ENCODE measurements at regions not wholly inside any gene's neighbourhood (a gene's known extent, or its start where the extent isn't known, plus 50 kb on each side); places are given as distances from the start of the nearest gene placed in this dataset.

GRCh38 chr6:81253821-81254220, 498.7 kb downstream of the TENT5A start:
- Histone ChIP-seq H3K4me1 (no peaks in the 10 kb centered on the region), H3K36me3 (no peaks in the 10 kb centered on the region), H3K27me3 (no peaks in the 10 kb centered on the region), H3K9me3 (no peaks in the 10 kb centered on the region), H3K4me3 (no peak overlapping the region), H3K27ac (no peak overlapping the region)
- intact Hi-C loops (cut with DNase I): no loop called here
- ATAC-seq (no peak), DNase-seq (no peak)
- TF ChIP-seq POLR2A (IDR thresholded peaks at IDR 0.05) (no peak), CTCF (IDR thresholded peaks at IDR 0.05) (no peak)

- no peak for DNase-seq
- Histone ChIP-seq H3K4me3 (no peak overlapping the region), H3K9me3 (no peaks in the 10 kb centered on the region), H3K36me3 (no peaks in the 10 kb centered on the region), H3K27ac (no peak overlapping the region), H3K4me1 (no peaks in the 10 kb centered on the region), H3K27me3 (no peaks in the 10 kb centered on the region)
- 72% methylated on average over 4 of the region's 4 CpGs for WGBS (ENCODE audit: insufficient coverage, low coverage, low lambda C conversion rate, missing lambda C conversion rate)
- ATAC-seq: no peak
- intact Hi-C loops (cut with DNase I): no loop called here
- TF ChIP-seq POLR2A (IDR thresholded peaks at IDR 0.05) (no peak), CTCF (IDR thresholded peaks at IDR 0.05) (no peak)
Measured at GRCh38 chr6:81252231-81252630, 500.2 kb downstream of the TENT5A start.

GRCh38 chr6:81246200-81246599, 506.3 kb downstream of the TENT5A start:
- Histone ChIP-seq H3K9me3 (no peaks in the 10 kb centered on the region), H3K27ac (no peak overlapping the region), H3K27me3 (no peaks in the 10 kb centered on the region), H3K4me1 (no peaks in the 10 kb centered on the region), H3K36me3 (no peaks in the 10 kb centered on the region), H3K4me3 (no peak overlapping the region)
- intact Hi-C loops (cut with DNase I): no loop called here
- ATAC-seq (no peak), DNase-seq (no peak)
- no peak for TF ChIP-seq CTCF (IDR thresholded peaks at IDR 0.05)
- no peak for TF ChIP-seq POLR2A (IDR thresholded peaks at IDR 0.05)
- 54% methylated on average over 2 of the region's 2 CpGs for WGBS (ENCODE audit: insufficient coverage, low coverage, low lambda C conversion rate, missing lambda C conversion rate)

GRCh38 chr6:81242624-81243023, 509.9 kb downstream of the TENT5A start:
- no peak overlapping the region for H3K4me3 ChIP-seq
- whole genome bisulfite sequencing (ENCODE audit: insufficient coverage, low coverage, low lambda C conversion rate, missing lambda C conversion rate): 87% methylated on average over 1 of the region's 1 CpG
- no peaks in the 10 kb centered on the region for H3K9me3 ChIP-seq
- H3K27ac ChIP-seq: no peak overlapping the region
- intact Hi-C loops (cut with DNase I): no loop called here
- no peak for TF ChIP-seq CTCF (IDR thresholded peaks at IDR 0.05)
- TF ChIP-seq POLR2A (IDR thresholded peaks at IDR 0.05): no peak
- H3K4me1 ChIP-seq: no peaks in the 10 kb centered on the region
- no peaks in the 10 kb centered on the region for H3K36me3 ChIP-seq
- ATAC-seq (no peak), DNase-seq (no peak)
- no peaks in the 10 kb centered on the region for H3K27me3 ChIP-seq
